ENCODE measurements at regions not wholly inside any gene's neighbourhood (a gene's known extent, or its start where the extent isn't known, plus 50 kb on each side); places are given as distances from the start of the nearest gene placed in this dataset.

DNA sequence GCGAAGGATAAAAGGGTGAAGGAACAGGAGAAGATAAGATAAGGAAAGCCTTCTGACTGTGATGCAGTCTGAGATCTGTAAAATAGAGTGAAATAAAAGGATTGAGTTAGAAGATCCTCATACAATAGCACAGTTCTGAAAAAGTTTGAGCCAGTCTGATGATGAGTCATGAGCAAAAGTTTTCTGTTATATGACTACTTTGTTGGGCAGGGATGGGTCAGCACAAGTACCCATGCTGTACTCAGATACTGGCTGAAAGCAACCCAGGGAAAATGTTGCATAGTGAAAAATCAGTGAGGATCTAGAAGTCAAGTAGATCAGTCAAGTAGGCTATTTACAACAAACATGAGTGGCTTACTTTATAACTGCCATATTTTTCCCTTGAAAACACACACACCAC is 253.5 kb downstream of the PCDH10 start:
- no peak for TF ChIP-seq GABPA (IDR thresholded peaks at IDR 0.05 in 1 of 2, conservative IDR thresholded peaks at IDR 0.05 in 1 of 2)
- no peak for TF ChIP-seq JUND (IDR thresholded peaks at IDR 0.05)
- TF ChIP-seq SP1 (IDR thresholded peaks at IDR 0.05): no peak
- TF ChIP-seq HNF4G (IDR thresholded peaks at IDR 0.05): no peak
- TF ChIP-seq, protein P1, sequence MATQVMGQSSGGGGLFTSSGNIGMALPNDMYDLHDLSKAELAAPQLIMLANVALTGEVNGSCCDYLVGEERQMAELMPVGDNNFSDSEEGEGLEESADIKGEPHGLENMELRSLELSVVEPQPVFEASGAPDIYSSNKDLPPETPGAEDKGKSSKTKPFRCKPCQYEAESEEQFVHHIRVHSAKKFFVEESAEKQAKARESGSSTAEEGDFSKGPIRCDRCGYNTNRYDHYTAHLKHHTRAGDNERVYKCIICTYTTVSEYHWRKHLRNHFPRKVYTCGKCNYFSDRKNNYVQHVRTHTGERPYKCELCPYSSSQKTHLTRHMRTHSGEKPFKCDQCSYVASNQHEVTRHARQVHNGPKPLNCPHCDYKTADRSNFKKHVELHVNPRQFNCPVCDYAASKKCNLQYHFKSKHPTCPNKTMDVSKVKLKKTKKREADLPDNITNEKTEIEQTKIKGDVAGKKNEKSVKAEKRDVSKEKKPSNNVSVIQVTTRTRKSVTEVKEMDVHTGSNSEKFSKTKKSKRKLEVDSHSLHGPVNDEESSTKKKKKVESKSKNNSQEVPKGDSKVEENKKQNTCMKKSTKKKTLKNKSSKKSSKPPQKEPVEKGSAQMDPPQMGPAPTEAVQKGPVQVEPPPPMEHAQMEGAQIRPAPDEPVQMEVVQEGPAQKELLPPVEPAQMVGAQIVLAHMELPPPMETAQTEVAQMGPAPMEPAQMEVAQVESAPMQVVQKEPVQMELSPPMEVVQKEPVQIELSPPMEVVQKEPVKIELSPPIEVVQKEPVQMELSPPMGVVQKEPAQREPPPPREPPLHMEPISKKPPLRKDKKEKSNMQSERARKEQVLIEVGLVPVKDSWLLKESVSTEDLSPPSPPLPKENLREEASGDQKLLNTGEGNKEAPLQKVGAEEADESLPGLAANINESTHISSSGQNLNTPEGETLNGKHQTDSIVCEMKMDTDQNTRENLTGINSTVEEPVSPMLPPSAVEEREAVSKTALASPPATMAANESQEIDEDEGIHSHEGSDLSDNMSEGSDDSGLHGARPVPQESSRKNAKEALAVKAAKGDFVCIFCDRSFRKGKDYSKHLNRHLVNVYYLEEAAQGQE (IDR thresholded peaks at IDR 0.05): no peak
- TF ChIP-seq, protein P2, sequence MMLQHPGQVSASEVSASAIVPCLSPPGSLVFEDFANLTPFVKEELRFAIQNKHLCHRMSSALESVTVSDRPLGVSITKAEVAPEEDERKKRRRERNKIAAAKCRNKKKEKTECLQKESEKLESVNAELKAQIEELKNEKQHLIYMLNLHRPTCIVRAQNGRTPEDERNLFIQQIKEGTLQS (IDR thresholded peaks at IDR 0.05): no peak
- TF ChIP-seq, protein P3, sequence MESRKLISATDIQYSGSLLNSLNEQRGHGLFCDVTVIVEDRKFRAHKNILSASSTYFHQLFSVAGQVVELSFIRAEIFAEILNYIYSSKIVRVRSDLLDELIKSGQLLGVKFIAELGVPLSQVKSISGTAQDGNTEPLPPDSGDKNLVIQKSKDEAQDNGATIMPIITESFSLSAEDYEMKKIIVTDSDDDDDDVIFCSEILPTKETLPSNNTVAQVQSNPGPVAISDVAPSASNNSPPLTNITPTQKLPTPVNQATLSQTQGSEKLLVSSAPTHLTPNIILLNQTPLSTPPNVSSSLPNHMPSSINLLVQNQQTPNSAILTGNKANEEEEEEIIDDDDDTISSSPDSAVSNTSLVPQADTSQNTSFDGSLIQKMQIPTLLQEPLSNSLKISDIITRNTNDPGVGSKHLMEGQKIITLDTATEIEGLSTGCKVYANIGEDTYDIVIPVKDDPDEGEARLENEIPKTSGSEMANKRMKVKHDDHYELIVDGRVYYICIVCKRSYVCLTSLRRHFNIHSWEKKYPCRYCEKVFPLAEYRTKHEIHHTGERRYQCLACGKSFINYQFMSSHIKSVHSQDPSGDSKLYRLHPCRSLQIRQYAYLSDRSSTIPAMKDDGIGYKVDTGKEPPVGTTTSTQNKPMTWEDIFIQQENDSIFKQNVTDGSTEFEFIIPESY (IDR thresholded peaks at IDR 0.05): no peak
- TF ChIP-seq YY1 (IDR thresholded peaks at IDR 0.05): no peak
- TF ChIP-seq, protein P4, sequence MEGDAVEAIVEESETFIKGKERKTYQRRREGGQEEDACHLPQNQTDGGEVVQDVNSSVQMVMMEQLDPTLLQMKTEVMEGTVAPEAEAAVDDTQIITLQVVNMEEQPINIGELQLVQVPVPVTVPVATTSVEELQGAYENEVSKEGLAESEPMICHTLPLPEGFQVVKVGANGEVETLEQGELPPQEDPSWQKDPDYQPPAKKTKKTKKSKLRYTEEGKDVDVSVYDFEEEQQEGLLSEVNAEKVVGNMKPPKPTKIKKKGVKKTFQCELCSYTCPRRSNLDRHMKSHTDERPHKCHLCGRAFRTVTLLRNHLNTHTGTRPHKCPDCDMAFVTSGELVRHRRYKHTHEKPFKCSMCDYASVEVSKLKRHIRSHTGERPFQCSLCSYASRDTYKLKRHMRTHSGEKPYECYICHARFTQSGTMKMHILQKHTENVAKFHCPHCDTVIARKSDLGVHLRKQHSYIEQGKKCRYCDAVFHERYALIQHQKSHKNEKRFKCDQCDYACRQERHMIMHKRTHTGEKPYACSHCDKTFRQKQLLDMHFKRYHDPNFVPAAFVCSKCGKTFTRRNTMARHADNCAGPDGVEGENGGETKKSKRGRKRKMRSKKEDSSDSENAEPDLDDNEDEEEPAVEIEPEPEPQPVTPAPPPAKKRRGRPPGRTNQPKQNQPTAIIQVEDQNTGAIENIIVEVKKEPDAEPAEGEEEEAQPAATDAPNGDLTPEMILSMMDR (IDR thresholded peaks at IDR 0.05; ENCODE audit: low read depth, low read length, missing input control): no peak
- TF ChIP-seq FOXA2 (IDR thresholded peaks at IDR 0.05): no peak
- TF ChIP-seq NR2F2 (IDR thresholded peaks at IDR 0.05): no peak
- TF ChIP-seq, protein P5, sequence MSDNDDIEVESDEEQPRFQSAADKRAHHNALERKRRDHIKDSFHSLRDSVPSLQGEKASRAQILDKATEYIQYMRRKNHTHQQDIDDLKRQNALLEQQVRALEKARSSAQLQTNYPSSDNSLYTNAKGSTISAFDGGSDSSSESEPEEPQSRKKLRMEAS (IDR thresholded peaks at IDR 0.05): no peak
- TF ChIP-seq RXRA (IDR thresholded peaks at IDR 0.05): no peak
- no peak for TF ChIP-seq TAF1 (conservative IDR thresholded peaks at IDR 0.05)
- TF ChIP-seq EGR1 (IDR thresholded peaks at IDR 0.05; ENCODE audit: low read depth in 2 of 2): no peak
- no peak for TF ChIP-seq HNF4A (conservative IDR thresholded peaks at IDR 0.05)
- no peak for TF ChIP-seq FOXA1 (IDR thresholded peaks at IDR 0.05)
- TF ChIP-seq RAD21 (IDR thresholded peaks at IDR 0.05): no peak
- Histone ChIP-seq H3K27ac (ENCODE audit: low read depth in 1 of 2, low read length in 2 of 2) (no peak overlapping the region), H3K9ac (ENCODE audit: low read depth in 1 of 2, low read length in 2 of 2) (no peak overlapping the region), H3K4me3 (ENCODE audit: low read depth in 1 of 3, low read length in 3 of 3) (no peak overlapping the region), H3K27me3 (ENCODE audit: control insufficient read depth in 4 of 4, insufficient read depth in 4 of 4, low read length in 3 of 4) (no peaks in the 10 kb centered on the region), H3K9me3 (ENCODE audit: control insufficient read depth in 4 of 4, low read length in 3 of 4) (no peaks in the 10 kb centered on the region), H3K4me1 (ENCODE audit: control insufficient read depth in 4 of 4, insufficient read depth in 4 of 4, low read length in 3 of 4) (no peaks in the 10 kb centered on the region), H3K36me3 (ENCODE audit: control insufficient read depth in 4 of 4, insufficient read depth in 3 of 4, low read depth in 1 of 4, low read length in 3 of 4) (no peaks in the 10 kb centered on the region)
- WGBS: 62% methylated on average over 1 of the region's 1 CpG
- no peak for DNase-seq (ENCODE audit: low spot score)
